ENCODE measurements at regions not wholly inside any gene's neighbourhood (a gene's known extent, or its start where the extent isn't known, plus 50 kb on each side); places are given as distances from the start of the nearest gene placed in this dataset.

DNA sequence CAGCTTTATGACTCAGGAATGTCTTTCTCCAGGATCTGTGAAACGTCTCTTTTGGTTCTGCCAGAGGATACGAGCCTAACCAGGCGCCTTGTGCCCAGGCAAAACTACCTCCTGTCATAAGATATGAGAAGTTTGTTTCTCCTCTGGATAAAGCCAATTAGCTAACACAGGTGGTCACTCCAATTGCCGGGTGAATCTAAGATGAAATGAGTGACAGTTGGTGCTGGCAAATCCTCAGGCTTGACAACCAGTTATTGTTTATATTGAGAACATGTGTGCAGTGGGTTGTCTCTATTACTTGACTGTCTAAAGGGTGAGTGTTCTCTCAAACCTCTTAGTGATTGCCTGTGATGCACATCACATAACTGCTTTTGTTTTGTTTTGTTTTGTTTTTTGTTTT lies 449.1 kb downstream of the XPNPEP1 start:
- no peak for DNase-seq

DNA sequence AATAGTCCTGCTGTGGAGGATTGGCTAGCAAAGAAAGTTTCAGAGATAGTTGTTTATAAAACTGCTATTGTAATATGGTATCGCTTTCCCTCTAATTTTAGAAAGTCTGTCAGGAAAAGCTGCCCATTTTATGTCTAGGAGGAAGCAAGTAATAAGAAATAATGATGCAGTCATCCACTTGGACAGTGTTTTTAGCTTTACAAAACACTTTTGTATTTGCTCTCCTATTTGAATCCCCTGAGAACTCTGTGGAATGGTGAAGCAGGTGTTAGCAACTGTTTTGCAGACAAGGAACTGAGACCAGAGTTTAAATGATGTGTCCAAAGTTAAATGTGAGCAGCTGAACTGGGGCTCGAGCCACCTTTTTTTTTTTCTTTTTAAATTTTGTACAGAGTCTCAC lies 455.8 kb downstream of the XPNPEP1 start:
- DNase-seq: no peak

DNA sequence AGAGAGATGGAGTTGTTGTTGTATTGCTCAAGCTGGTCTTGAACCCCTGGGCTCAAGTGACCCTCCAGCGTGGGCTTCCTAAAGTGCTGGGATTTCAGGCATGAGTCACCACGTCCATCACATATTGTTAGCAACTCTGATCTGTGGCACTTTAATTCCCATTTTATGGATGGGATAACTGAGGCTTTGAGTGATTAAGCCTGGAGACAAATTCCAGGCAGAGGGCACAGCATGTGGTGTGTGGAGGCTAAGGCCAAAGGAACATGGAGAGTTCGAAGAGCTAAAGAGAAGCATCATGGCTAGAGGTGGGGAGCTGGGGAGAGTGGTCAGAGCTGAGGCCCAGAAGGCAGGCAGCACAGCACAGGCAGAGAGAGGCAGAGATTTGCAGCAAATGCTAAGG lies 458.4 kb downstream of the XPNPEP1 start:
- no peak for DNase-seq

DNA sequence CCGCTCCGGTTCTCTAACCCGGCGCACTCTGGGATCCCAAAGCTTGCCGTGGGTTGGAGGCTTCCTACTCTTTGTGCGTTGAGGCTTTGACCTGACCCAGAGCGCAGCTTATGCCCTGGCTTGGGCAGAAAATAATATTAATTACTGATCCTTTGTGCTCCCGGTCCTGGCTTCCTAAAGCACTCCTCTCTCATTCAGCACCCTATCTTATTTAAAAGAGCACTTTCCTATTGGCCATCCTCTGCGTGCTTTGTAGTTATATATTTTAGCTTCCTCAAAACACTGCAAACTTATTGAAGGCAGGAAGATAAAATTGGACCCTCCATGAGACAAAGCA lies 466.0 kb downstream of the XPNPEP1 start:
- DNase-seq: no peak

DNA sequence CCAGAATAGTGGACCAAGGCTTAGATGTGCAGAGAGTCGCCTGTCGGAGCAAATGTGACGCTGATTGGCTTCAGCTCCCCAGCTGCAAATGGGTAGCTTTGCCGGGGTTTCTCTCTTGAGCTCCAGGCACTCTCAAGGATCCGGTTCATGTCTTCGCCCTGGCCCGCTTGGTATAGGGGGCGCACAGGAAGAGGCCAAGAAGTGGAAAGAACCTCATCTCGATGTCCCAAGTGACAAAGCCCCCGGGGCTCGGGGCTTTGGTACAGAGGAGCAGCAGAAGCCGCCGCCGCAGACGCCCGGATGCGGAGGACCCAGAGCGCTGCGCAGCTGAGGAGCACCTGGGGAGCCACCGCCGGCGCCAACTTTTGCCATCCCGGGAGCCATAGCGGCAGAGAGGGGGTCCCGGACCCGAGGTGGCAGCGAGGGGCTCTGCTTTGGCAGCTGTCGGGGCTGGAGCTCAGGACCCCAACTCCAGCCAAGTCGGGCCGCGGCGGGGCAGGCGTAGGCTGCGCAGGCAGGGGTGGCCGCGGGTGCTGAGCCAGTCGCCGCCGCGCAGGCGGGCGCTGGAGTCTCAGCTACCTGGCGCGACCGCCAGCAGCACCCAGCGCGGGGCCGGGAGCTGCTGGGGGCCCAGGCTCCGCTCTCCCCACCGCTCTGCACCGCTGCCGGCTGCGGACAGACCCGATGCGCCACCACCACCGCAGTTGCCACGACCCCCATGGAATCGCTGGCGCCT lies 466.6 kb downstream of the XPNPEP1 start:
- peak; percentile 19 for DNase-seq

DNA sequence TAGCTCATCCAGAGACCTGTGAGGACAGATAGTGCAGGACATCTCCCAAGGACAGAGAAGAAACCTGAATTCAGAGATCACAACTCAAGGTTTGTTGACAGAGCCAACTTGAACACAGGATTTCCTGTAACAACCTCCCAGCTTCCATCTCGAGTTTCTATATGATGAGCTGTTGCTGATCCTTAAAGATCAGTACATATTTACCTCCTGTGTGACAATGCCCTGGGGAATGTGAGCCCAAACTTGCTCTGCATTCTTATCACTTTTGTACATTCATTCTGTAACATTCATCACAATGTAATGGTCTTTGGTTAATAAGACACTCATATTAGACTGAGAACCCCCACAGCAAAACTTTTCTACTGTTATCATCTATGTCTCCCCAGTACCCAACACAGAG lies 468.6 kb downstream of the XPNPEP1 start:
- no peak for DNase-seq

DNA sequence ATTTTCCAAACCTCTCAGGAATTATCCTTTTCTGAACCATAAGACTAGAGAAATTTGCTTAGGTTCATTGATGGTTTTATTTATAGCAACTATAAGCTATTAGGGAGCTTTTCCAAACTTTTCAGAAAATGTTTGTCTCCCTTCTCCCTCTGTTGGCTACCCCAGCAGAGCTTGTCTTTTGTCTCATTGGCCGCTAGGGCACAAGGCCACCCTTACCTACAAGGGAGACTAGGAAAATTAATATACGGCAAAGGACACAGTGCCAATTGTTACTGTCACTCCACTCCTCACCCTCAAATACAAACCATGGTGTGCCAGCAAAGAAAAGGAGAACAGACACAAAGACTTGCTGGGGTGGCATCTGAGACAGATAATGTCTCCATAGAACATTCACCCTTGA lies 471.4 kb downstream of the XPNPEP1 start:
- DNase-seq: no peak

DNA sequence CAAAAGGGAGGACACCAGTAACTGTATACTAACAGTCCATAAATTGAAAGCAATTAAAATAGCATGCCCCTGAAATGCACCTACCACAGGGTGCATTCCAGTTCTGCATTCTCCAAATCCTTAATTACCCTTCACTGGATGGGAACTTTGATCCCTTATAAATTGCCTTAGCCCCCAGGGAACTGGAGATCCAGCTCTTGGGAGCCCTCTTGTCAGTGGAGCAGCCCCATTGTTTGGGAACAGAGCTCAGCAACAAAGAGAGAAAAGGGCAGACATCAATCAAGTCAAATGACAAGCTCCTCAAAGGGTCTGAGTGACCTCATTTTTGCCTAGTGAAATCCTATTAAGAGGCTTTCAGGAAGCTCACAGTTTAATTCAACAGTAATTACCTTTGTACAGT lies 472.6 kb downstream of the XPNPEP1 start:
- no peak for DNase-seq

DNA sequence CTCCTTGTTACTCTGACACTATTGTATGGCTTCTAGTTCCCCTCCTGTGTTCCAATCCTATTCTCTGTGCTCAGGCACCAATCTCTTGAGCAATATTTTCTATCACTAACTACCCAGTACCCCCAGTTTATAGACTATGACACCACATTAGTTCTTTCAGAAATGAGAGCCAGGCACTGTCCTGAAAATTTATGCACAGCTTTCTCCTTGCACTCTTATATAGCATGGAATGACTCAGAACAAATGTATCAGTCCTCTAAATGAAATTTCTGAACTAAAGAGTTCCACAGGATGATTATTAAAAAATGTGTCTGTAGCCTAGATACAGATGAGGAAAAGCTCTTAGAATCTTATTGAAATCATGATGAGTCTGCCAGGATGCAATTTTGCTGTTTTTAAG lies 489.9 kb downstream of the XPNPEP1 start:
- DNase-seq: no peak

DNA sequence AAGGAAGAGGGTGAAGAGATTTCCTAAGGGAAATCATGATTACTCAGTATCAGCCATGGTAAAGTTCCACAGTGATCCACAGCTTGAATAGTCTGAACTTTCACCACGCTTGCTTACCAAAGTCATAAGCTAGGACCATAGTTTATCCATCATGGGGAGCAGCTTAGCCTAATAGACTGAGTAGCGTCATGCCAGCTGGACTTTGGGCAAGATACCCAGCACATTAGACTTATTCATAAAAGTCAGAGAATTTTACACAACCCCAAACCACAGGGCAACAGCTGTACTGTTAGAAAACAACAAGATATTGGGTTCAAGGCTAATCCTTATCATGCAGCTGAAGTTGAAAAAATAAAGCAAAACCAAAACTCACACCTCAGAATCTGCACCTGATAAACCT lies 491.0 kb downstream of the XPNPEP1 start:
- no peak for DNase-seq

DNA sequence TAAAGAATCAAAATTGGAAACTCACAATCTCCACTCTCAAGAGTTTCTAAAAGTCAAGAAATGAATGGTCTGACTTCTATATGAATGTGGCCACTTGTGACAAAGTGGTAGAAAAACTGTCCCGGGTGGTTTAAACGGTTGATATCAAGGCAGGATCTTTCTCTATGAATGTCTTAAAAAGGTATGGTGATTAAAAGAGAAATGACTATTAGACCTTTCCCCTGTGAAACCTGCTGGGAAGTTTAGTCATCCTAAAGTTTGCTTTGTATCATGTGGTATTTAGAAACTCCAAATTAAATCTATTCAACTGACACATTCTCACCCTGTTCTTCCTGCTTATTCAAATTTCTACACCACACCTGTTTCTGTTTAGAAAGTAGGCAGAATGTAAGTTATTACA lies 492.5 kb downstream of the XPNPEP1 start:
- no peak for DNase-seq

DNA sequence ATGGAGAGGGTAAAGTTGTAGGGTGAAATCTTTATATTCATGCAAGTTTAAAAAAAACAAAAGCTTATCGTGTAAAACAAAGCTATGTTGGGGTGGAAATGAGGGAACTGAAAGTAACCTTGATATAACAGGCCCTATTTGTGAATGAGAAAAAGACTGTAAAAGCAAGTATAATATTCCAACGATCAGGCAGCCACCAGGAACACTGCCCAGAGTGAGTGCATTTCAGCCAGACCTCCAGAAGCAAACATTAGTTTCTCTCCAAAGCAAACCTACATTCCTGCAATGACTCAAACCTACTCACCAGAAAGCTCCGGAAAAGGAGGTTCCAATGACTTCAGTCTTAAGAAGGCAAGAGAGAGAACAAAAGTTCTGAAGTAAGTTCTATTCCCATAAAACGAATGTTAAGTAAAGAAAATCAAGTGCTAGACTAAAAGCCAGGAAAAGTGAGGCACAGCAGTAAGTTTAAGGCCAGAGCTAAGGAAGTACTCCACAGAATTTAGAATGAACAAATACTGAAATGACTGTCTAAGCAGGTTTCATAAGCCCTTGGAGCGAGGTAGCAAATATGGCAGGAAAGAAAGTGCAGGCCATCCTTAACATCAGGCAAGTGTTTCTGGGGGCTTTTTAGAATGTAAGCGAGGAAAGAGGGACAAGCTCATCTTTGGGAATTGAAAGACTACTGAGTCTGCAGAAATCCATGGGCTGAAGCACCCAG lies 493.1 kb downstream of the XPNPEP1 start:
- peak; percentile 51 for DNase-seq

DNA sequence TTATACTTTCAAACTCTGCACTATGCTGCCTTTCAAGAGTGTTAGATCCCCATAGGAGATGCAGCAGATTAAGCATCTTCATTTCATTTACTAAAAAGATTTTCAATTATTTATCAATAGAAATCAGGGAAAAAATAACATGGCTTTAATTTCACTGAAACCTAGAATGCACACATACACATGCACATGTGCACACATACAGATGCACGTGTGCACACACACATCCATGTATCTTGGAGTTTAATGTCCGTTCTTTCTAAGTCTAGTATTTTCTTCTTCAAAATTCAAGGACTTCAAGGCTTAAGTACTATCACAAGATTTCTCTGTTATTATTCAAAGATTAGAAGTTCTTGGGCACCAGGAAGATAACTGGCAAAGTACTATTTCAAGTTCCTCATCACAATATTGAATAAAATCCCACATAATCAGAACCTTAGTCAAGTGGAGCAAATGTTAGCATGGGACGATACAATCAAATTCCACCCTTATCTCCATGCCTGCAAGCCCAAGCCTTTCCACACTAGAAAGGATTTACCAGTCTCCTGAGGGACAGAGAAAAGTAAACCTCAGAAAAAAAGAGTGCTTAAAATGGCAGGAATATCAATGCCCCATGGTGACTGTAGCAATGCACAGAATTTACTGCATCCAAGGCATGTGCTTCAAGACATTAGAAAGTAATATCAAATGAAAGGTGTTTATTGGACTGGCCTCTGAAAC lies 494.4 kb downstream of the XPNPEP1 start:
- no peak for DNase-seq

DNA sequence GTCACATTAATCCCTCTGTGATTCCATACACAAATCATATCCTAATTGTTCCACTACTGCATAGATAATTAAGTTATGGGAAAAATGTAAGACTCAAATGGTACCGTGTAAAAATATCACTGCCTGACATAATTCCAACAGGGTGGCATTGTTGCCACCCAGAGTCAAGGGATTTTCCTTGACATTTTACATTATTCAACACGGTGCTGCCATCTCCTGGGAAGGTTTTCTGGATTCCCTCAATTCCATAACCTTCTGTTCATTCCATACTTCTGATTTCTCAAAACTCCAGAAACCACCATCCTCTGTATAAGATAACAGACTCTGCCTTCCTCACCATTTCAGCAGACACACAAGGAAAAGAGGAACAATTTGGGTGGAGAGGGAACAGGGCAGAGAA lies 495.9 kb downstream of the XPNPEP1 start:
- DNase-seq: no peak

DNA sequence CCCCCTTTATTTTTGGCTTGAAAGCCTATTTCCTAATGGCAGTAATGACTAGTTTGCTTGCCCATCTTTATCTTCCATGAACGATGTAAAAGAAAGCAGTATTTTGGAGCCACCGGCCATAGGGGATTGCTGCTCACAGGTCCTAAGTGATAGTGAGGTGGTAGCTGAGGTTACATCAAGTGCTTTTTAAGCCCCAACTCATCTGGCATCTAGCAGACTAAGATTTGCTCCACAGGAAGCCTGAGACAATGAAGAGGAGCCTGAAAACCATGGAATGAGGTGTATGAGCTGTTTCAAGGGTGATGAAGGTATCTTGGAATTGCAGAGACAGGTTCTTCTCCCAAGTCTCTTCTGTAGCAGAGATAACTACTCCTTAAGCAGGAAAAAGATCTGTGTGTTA lies 496.3 kb downstream of the XPNPEP1 start:
- DNase-seq: no peak

DNA sequence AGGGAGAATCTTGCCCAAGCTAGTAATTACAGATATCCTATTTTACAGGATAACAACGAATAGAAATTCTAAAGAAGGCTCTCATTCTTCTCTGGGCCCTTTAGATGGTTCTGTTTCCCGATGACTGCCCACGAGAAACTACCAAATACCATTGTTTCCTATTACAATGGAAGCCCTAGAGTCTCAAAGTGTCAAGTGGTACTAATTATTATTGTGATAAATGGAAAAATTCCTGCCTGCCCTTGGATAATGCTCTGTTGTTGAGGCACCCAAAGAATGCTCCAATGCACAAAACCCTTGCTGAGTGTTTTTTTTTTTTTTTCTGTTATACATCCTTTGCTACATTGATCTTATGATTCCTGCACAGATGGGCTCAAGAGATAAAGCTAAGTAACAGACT lies 504.5 kb downstream of the XPNPEP1 start:
- no peak for DNase-seq

DNA sequence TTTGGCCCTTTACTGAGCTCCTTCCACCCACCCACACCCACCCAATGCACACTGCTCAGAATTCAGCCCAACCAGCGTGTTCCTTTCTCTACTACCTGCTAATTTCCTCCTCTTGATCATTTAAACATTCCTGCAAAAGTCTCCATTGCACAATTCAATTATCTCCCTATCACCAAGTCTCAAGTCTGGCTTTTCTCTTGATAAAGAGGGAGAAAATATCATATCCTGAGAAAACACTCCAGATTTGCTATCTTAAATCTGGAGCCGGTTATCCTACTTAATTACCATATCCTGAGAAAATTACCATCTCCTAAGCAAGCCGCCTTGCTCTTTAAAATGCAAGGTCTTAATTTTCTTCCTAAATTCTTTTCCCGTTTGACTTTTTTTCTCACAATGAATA lies 505.5 kb downstream of the XPNPEP1 start:
- DNase-seq: no peak

DNA sequence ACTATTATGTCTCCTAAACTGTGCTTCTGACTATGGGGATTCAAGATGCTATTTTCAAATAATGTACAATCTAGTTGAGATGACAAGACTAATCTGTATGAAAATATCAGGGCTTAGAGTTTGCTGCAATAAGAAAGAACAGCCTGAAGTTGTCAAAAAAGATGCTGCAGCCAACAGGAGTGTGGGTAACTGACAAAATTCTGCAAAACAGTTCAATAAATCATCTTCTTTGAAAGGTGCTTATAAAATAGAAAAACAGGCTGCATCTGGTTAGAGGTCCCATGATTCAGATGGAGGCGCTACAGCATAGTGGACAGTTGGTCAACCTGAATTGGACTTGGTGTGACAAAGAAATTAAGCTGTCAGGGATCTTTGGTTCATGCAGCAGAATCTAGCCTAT lies 511.0 kb downstream of the XPNPEP1 start:
- DNase-seq: no peak

DNA sequence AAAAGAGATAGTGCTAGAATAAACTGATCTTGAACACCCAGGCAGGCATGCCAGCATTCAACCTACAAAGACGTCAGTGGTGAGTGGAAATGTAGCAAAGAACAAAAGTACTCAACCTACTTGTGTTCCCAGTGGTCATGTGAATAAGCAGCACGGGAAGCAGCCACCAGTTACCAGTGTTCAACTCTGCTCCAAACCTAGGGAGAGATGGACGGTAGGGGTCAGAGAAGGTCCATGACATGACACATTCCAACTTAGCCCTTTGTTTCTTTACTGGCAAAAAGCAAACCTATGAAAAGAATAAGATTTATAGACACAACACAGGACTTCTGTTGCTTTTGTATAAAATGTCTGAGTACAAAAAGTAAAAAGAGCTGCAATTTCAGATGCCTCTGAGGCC lies 511.4 kb downstream of the XPNPEP1 start:
- no peak for DNase-seq

DNA sequence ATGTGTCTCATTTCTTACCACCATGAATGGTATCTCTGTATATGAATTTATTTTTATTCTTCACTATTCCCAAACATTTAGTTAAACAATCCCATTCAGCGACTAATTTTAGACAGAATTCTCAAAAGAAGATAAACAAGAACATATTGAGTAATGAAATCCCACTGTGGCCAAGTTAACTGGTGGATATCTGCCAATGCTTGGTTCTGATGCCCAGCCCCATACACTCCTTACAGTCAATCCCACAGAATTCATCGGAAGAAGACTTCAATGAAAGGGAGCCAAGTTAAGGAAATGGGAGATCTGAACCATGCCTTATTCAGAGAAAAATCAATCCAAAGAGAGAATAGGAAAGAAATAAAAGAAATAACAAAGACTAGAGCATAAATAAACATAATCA lies 518.0 kb downstream of the XPNPEP1 start:
- no peak for DNase-seq

DNA sequence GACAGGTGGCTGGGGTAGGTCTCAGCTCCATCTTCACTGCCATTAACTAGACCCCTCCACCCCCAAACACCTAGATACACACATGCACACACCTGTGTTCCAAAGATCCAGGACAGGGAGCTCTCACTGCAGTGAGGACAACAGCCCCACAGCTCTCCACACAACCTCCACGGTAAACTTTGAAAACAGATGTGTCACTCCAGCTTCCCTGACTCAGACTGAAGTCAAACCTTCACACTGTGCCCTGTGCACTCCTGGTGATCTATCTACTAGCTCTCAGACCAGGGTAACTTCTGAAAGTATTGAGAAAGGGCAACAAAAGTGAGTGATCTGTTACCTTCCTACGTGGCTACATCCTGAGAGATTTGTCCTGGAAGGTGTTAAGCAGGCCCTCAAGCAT lies 519.8 kb downstream of the XPNPEP1 start:
- no peak for DNase-seq

DNA sequence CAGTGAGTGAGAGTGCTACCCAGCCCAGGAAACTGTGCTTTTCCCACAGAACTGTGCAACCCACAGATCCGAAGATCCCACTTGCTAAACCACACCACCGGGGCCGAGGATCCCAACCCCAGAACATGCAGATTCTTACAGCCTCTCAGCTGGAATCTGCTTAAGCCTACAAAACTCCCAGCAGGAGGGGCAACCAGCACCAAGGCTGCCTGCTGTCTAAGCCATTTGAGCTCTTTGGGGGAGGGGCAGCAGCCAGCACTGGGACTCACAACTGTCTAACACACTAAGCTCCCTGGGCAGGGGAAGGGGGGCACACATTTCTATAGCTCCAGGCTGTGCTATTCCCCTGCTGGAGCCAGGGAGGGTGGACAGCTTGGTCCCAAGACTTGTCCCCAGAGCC lies 529.9 kb downstream of the XPNPEP1 start:
- no peak for DNase-seq

DNA sequence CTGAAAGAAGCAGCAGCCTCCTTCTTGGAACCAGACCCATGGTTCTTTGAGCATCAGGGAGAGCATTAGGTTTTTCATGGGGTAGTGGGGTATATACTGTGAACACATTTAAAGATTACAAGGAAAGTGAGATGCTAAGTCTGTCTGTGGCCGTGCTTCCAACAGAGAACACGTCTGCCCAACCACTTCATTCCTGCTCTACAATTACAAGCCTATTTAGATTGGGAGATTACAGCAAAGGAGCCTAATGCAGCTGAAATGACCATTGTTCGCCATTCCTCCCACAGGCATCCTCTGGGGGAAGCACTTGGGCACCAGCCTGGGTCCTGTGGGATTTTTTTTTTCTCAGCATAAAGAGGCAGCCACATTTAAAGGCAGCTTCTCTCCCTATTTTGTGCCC lies 536.4 kb downstream of the XPNPEP1 start:
- DNase-seq: no peak

DNA sequence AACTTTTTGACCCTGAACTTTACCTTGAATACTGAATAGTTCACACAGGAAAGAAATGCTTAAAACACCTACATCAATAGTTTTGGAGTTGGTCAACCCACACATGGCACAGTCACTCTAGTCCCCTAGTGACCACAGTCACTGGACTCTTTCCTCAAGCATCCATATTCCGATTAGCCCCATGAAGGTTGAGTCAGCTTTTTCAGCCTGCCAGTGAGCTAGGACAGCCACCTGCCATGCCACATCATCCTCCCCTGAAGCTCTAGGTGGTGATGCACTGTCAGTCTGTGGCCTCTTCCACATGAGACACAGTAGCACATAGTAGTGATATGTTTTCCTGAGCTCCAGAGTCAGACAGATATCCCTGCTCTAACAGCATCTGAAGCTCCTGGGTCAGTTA lies 537.2 kb downstream of the XPNPEP1 start:
- DNase-seq: no peak

Data from right hindlimb (tissue), 1 donor.